Ecto neural progenitor cell (in vitro differentiated cells): ENCODE measurements at regions not wholly inside any gene's neighbourhood (a gene's known extent, or its start where the extent isn't known, plus 50 kb on each side); places are given as distances from the start of the nearest gene placed in this dataset.
"Not testable (repeated sequence)": the region's sequence is repeated elsewhere in the genome, so short reads cannot be mapped to it uniquely, and the experiment has no call there.

Source experiments
- DNase-seq: peaks from one replicate; pipeline ENCODE4 v3.0.0-alpha.2; 2018; ENCODE audit warnings: low spot score

DNA sequence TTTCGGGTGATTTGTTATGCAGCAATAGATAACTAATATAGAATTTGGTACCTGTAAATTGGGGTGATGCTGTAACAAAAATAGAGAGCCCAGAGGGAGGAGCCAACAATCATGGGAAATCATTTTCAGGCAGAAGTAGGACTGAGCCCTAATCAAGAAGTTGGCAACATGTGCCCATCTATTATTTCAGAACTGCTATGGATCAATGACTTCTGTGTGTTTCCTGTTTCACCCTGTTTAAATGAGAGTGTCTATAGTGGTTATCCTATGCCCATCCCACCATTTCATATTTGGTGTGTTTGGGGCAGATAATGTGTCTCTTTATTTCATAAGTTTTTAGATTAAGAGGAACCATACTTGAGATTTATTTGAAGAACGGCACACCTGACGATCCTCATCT, 330.8 kb upstream of the CITED2 start:
- DNase-seq = no peak

DNA sequence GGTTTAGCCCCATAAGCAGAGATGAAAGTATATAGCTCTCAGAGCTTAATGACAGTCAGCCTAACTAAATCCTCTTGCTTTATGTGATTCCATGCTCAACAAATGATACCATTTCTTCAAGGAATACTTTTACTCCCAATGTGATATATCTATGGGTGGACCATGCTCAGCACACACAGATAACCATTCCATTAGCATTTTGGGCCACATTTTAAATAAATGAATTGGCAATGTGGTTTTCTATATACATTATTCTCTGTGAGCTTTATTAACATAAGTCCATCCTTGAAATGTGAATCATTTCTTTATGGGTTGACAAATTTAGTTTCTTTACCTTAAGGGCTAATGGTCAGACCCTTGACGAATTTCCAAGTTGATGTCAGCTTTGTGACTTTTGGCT, 329.3 kb upstream of the CITED2 start:
- DNase-seq = no peak

DNA sequence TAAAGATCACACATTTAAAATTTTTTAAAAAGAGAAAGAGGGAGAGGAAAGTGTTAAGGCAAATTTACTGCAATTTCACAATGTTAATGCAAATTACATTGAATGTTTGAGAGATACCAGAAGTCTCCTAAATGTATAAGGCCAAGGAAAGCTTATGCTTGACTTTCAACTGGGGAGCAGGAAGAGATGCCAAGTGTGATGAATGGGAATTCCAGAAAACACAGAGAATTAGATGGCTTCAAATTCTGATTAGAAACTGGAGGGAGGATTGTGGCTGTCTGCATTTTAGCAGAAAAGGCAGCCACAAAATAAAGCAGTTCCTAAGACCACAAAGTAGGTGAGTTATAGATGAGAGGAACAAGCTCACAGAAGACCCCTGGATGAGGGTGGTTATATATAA, 328.3 kb upstream of the CITED2 start:
- DNase-seq = no peak

DNA sequence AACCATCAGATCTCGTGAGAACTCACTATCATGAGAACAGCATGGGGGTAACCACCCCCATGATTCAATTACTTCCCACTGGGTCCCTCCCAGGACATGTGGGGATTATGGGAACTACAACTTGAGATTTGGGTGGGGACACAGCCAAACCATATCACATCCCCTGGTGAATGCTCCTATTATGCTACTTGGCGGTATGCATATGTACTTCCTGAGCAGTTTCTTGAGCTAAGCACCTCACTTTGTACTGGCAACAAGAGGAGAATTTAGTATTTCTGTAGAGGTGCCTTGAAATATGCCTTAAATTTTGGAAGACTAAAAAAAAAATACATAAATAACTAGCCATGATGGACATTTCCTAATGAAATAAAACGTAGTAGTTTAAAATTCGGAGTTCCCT, 327.2 kb upstream of the CITED2 start:
- no peak for DNase-seq

DNA sequence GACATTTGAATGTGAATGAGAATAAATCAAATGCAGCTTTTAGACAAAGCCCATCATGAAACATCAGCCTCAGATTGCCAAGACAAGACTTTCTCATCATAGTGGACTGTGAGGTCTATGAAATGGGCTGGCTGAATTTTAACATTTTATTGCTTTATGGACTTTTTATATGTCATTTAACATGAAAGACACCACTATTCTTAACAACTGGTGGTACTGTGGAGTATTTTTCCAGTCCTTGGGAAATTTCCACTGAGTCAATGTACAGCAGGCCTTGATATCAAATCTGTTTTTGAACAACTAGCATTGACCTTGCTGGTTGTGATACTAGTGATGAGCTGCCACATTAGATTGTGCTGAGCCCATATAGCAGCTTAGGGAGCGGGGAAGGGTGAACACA, 326.6 kb upstream of the CITED2 start:
- DNase-seq = no peak

DNA sequence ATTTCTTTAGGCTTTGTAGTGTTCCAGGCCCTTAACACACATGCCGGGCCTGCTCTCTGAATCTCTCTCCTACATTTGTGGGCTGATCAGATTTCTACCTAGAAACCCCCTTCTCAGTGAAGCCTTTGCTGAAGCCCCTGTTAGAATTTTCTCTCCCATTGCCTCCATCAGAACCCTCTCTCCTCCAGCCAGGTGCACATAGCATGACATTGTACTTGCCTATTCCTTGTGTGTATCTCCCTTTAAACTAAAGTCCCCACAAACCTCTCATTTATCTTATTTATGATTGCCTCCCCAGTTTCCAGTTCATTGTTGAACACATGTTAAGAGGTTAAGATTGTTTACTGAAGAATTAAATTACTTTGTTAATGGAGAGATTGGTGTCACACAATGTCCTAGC, 325.5 kb upstream of the CITED2 start:
- no peak for DNase-seq

DNA sequence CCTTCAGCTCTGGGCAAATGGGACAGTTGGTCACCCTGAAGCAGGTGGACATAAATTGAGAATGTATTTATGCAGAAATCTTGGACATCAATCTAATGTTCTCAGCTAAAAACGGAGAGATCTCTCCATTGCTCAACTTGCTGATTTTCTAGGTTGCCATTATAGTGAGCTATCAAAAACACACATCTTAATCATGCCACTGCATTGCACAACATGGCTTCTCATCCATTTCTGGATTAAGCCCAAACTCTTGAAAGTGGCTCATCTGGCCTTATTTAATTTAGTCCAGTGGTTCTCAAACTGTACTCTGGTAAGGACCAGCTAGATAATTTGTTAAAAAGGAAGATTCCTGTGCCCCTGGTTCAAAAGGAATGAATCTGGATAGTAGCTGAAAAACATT, 324.9 kb upstream of the CITED2 start:
- DNase-seq = no peak

DNA sequence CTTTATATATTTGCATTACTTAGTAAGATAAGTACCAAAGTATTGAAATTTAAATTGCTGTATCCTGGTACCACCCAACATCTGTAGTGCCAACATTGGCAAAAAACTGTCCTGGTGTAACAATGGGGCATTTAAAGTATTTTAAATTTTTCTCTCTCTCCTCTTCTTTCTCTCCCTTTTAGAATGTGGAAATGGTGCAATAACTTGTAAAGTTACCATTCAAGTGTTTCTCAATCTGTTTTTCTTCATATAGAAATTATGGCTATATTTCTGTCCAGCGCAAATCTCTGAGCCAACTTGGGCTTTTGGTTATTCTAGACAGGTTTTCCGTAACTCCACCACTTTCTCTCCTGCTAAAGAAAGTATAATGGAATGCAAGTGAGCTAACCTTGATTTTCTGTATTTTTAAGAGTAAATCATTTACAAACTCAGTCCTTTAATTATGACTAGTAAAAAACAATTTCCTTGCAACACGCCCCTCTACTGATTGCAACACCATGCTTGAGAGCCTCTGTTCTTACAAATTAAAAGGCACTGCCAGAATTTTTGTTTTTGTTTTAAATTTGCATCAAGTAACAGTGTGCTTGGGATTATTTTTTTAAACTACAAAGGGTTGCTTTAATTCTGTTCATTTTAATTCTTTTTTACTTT, 324.2 kb upstream of the CITED2 start:
- DNase-seq = no peak

DNA sequence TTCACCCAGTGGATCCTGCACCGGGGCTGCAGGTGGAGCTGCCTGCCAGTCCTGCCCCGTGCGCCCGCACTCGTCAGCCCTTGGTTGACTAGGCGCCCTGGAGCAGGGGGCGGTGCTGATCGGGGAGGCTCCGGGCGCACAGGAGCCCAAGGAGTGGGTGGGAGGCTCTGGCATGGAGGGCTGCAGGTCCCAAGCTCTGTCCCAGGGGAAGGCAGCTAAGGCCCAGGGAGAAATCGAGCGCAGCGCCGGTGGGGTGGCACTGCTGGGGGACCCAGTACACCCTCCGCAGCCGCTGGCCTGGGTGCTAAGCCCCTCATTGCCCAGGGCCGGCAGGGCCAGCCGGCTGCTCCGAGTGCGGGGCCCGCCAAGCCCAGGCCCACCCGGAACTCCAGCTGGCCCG, 323.4 kb upstream of the CITED2 start:
- DNase-seq = not testable (repeated sequence)

DNA sequence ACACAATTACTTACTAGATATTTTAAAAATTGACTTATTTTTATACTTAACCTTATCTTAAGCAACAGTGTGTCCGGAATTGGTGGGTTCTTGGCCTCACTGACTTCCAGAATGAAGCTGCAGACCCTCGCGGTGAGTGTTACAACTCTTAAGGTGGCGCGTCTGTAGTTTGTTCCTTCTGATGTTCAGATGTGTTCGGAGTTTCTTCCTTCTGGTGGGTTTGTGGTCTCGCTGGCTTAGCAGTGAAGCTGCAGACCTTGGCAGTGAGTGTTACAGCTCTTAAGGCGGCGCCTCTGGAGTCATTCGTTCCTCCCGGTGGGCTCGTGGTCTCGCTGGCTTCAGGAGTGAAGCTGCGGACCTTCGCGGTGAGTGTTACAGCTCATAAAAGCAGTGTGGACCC, 322.5 kb upstream of the CITED2 start:
- DNase-seq = not testable (repeated sequence)

DNA sequence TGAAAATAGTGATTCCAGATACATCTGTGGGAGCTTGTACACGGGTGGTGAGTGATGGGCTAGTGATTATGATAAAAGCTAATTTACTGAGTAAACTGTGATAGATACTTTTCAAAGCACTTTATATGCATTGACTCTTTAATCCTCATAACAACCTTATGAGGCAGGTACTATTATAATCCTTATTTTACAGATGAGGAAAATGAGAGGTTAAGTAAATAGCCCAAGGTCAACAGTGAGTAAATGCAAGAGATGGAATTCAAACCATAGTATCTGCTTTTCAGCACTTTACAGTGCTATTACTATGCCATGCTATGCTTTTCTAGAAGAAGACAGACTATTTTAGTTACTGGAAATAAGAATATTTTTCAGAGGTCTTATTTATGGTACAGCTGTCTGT, 320.9 kb upstream of the CITED2 start:
- DNase-seq = no peak

DNA sequence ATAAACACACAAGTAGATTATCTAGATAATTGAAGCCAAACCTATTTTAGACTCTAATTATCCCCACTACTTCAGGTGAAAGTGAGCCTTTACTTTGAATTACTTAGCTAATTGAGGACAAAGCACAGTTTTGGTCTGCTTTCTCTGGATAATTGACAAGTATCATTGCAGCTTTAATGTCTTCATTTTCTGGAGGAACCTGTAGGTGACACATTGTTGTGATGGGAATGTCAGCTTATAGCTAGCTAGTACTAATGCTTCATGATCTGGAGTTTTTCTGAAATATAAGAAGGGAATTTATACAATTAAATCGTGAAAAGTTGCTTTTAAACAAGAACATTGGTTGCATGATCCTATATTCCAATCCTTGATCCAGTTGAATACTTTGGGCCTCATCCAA, 319.3 kb upstream of the CITED2 start:
- DNase-seq = no peak

DNA sequence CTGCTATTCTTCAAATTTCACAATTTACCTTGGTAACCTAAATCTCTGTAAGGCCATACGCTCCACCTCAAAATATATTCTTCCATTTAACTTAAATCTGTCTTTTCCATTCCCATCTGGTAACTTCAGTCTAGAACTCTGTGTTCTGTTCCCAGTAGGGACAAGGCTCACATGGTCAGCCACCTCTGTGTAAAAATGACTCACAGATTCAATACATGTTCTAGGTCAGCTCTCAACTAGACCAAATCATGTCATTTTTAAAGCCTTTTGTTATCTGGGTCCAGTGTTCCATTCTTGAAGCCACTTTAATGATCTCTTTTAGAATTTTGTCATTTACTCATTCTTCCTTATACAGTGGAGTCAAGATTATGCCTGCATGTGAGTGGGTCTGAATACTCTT, 315.6 kb upstream of the CITED2 start:
- DNase-seq = no peak

DNA sequence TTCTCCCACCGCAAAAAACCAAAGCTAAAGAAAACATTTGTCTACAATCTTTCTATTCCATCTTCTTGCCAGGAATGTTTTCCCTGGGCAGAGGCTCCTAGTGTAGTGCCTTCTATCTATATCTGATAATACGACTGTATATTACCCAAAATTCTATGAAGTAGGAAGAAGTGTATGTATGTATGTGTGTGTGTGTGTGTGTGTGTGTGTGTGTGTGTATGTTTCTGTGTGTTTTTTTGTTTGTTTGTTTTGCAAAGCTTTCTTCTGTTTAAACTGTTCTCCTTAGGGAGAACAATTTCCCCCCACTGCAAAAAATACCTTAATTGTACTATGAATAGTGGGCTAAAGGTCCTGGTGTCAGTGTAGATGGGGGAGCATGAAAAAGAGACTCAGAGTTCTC, 312.6 kb upstream of the CITED2 start:
- DNase-seq = no peak

DNA sequence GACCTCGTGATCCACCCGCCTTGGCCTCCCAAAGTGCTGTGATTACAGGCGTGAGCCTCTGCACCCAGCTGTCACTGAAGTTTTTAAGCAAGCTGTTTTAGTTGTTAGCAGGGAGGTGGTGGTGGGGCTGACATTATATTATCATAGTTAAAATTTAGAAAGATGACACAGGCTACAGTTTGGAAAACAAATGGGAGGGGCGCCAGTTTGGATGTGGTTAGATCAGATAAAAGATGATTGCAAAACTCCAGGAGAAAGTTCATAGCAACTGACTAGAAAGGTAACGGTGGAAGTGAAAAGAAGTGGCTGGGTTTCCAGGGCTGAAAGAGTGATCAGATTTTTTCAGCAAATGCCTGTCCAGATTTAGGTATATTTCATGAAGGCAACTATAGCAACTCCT, 311.9 kb upstream of the CITED2 start:
- DNase-seq = no peak

DNA sequence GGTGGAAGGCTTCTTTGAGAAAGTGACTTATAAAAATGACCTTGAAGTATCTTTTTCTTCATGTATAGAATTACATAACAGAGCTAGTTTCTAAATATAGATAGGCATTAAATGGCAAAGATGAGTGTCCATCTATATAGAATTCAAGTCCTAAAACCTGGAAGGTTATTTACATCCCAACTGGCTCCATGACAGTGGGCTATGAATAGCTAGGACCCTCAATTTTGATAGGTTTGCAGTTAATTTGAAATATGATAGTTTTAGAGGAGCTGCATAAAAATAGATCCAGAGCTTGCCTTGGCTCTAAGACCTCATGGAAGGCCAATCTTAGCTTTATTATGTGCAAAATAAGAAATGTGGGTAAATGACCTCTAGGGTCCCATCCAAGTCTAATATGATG, 310.6 kb upstream of the CITED2 start:
- no peak for DNase-seq

DNA sequence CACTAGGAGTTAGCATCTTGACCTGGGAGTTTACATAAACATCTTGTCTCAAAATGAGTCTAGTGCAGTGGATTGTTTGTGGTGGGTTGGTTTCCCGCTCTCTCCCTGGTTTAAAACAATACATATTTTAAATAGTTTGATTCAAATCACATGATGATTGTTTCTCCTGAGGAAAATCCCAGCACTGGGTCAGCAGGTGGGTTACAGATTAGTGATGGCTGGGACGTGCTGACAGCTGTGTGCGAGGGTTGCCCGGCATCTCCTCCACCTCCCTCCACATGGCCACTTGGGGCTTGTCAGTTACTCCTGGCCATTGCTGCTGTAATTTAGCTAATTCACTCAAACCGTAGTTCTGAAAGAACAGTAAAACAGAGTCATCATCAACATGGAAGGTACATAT, 306.4 kb upstream of the CITED2 start:
- no peak for DNase-seq

DNA sequence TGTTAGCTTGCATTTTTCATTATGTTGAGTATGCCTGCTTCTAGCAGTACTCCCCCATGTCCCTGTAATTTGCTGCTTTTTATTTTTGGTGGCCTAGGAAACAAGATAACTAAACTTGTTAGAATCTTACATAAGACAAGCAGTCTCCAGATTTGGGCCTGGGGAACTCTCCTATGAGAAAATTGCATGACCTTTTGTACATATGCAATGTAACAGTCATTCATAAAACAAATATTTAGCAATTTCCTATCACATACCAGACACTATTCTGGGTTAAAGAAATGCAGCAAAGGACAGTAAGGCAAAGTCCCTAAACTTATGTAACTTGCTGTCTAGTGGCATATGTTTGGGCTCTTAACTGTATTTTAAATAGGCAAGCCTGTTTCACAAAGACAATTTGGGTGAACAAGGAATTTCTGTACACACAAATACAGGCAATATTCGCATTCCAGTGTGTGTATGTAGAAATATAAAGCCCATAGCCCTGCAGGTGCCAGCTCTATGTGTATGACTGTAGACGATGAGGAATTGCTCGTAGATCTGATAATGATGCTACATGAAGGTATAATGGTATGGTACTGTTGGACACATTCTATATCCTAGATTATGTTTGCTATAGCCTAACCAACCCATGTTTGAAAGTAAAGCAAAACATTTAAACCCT, 305.2 kb upstream of the CITED2 start:
- no peak for DNase-seq

DNA sequence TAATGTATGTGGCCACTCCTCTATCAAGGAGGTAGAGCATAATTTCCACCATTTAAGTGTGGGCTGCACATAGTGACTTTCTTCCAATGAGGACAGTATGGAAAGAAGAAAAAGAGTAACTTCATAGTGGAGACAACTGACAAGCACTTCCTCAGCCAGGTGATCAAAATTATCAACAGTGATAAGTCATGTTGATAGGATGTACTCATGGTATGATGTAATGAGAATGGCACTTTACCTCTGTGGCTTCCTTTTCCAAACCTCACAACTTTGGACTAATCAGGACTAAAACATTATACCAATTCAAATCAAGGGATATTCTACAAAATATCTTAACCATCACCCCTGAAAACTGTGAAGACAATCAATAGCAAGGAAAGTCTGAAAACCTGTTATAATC, 302.3 kb upstream of the CITED2 start:
- DNase-seq = no peak

DNA sequence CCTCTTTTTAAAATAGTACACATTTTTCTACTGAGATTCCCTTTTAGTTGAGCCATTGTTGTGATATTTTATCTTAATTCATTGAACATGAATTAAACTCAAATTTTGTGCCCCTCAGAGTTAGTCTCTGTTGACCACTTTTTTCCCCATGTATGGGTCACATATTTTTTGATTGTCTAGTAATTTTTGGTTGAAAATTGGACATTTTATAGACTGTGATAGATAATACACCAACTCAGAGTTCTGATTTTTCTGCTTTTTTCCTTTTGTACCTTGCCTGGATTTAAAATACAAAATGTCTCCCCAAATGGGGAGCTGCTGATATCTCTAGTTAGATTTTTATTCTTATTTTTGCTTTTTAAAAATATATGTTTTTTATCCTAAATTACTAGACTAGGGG, 291.8 kb upstream of the CITED2 start:
- DNase-seq = no peak

DNA sequence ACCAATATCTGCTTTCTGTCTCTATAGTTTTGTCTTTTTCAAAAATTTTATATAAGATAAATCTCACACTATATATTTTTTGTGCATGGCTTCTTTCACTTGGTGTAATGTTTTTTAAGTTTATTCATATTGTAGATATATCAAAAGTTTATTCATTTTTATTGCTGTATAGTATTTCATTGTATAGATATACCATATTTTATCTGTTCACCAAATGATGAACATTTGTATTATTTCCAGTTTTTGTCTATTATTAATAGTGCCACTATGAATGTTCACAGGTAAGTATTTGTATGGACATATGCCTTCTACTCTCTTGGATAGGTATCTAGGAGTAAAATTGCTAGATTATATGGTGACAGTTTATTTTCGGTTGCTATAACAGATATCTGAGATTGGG, 289.5 kb upstream of the CITED2 start:
- no peak for DNase-seq

DNA sequence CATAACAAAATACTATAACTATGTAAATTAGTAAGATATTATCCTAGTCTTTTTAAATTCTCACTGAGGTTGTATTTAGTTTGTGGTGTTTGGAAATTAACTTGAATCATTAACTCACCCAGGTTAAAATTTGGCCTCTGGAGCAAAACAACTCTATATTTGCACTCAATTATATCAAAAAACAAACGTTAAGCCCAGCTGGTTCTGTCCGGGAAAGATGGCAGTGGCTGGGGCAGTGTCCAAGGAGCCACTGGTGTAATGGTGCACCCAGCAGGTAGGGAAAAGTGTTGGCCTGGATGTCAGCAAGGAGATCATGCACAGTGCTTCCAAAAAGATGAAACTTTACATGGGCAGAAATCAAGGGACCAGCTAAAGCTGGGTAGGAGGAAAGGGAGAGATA, 285.3 kb upstream of the CITED2 start:
- no peak for DNase-seq

DNA sequence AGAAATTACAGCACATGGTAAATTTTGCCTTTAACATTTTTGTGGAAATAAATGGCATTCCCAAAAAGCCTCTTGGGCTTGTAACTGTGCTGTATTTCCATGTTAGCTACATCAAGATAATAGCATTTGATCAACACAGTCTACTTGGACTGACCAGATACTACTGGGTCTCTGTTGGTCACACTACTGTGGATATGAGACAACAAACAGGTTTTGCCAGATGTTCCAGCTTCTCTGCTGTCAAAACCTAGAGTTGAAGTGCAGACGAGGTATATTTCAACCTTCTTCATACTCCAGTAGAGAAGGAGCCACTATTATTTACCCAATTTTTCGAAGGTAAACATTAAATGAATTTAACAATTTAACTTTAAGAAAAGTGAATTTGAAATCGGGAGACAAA, 284.7 kb upstream of the CITED2 start:
- DNase-seq = no peak

DNA sequence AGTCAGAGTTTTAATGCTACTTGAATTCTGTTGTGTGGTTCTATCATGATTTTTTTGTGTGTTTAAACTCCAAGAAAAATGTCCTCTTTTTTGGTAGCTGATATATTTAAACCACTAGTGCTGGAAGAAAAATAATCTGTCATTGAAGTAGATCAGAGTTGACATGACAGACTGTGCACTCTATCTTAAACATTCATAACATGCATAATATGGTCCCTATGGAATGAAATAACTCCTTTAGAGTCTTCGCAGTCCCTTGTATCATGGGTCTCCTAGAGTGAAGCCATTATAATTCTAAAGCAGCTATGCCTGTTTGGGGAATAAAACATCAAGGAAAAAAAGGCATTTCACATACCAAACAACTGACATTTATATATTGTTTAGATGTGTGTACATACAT, 282.7 kb upstream of the CITED2 start:
- no peak for DNase-seq
